ENCODE measurements at regions not wholly inside any gene's neighbourhood (a gene's known extent, or its start where the extent isn't known, plus 50 kb on each side); places are given as distances from the start of the nearest gene placed in this dataset.

GRCh38 chr5:124071039-124071438 lies 559.1 kb downstream of the CSNK1G3 start:
- Histone ChIP-seq H3K14ac (ENCODE audit: insufficient read length) (no peak overlapping the region), H3K4me2 (ENCODE audit: insufficient read depth in 1 of 2, low read depth in 2 of 2, low read length in 2 of 2) (no peak overlapping the region), H3K27me3 (replicated peaks in 1 of 4; ENCODE audit: control insufficient read depth in 3 of 4, extremely low read depth in 1 of 4, insufficient read depth in 3 of 4, low read length in 3 of 4) (no peaks in the 10 kb centered on the region), H2BK15ac (ENCODE audit: low read length) (no peak overlapping the region), H4K91ac (replicated peaks; ENCODE audit: insufficient read length, low read length) (no peak overlapping the region), H4K20me1 (replicated peaks in 1 of 2; ENCODE audit: control insufficient read depth in 1 of 2, insufficient read depth in 2 of 2, low read length in 2 of 2) (no peaks in the 10 kb centered on the region), H3K79me1 (ENCODE audit: low read depth, low read length) (no peaks in the 10 kb centered on the region), H3K9ac (replicated peaks in 1 of 4; ENCODE audit: extremely low read depth in 1 of 4, low read depth in 3 of 4, low read length in 3 of 4) (no peak overlapping the region), H2BK120ac (replicated peaks; ENCODE audit: low read depth, low read length) (no peak overlapping the region), H2AFZ (ENCODE audit: low read length) (no peak overlapping the region), H3K9me3 (ENCODE audit: insufficient read depth in 2 of 2, low read depth in 1 of 2, low read length in 1 of 2) (no peaks in the 10 kb centered on the region), H3K4me3 (ENCODE audit: extremely low read depth in 1 of 4, insufficient read depth in 2 of 4, low read depth in 3 of 4, low read length in 4 of 4) (no peak overlapping the region), H2AK5ac (ENCODE audit: low read depth, low read length) (no peak overlapping the region), H3K4me1 (replicated peaks in 1 of 4; ENCODE audit: control insufficient read depth in 3 of 4, insufficient read depth in 4 of 4, low read length in 3 of 4) (no peaks in the 10 kb centered on the region), H3K36me3 (ENCODE audit: control insufficient read depth in 2 of 4, insufficient read depth in 4 of 4, low read length in 3 of 4) (no peaks in the 10 kb centered on the region), H3K23me2 (ENCODE audit: low read depth, low read length) (no peaks in the 10 kb centered on the region), H3K23ac (ENCODE audit: insufficient read length) (no peak overlapping the region), H2BK5ac (ENCODE audit: low read depth, low read length) (no peak overlapping the region), H3K27ac (ENCODE audit: low read depth, low read length) (no peak overlapping the region), H3K79me2 (ENCODE audit: control insufficient read depth in 1 of 2, insufficient read depth in 2 of 2, low read length in 2 of 2) (no peaks in the 10 kb centered on the region), H4K8ac (ENCODE audit: extremely low read depth, insufficient read depth, low read length) (no peak overlapping the region), H3K18ac (ENCODE audit: extremely low read depth, low read length) (no peak overlapping the region), H2BK12ac (ENCODE audit: low read depth, low read length) (no peak overlapping the region), H3K56ac (replicated peaks; ENCODE audit: insufficient read length, low read depth, low read length) (no peak overlapping the region), H4K5ac (ENCODE audit: insufficient read length, low read depth, low read length) (no peak overlapping the region), H2BK20ac (ENCODE audit: low read length) (no peak overlapping the region), H3K4ac (replicated peaks; ENCODE audit: insufficient read length, low read depth, low read length) (no peak overlapping the region)
- WGBS, 2 experiments (ENCODE audit: extremely low coverage in 1 of 2, insufficient coverage in 1 of 2, insufficient read length in 1 of 2, insufficient replicate concordance in 2 of 2, low coverage in 1 of 2, low lambda C conversion rate in 2 of 2, missing lambda C conversion rate in 1 of 2) = 70% methylated on average over 4 of the region's 4 CpGs; no CpG with 5 or more reads in 1 of the 2 experiments
- CTCF ChIA-PET (ENCODE audit: partially characterized antibody) = no interaction called here
- FAIRE-seq (no peak), DNase-seq (ENCODE audit: low read depth in 1 of 2, low spot score in 2 of 2) (no peak)
- POLR2A ChIA-PET (ENCODE audit: partially characterized antibody) = no interaction called here
- TF ChIP-seq NANOG (IDR thresholded peaks at IDR 0.05; ENCODE audit: insufficient read depth, low read depth, low read length, poor library complexity, severe bottlenecking) (no peak), SRF (IDR thresholded peaks at IDR 0.05; ENCODE audit: low read depth, low read length) (no peak), EGR1 (IDR thresholded peaks at IDR 0.05; ENCODE audit: borderline replicate concordance, low read depth, low read length) (no peak), ZNF274 (IDR thresholded peaks at IDR 0.05; ENCODE audit: borderline replicate concordance, extremely low read depth, low read length) (no peak), TEAD4 (IDR thresholded peaks at IDR 0.05; ENCODE audit: low read depth, low read length) (no peak), TBP (IDR thresholded peaks at IDR 0.05; ENCODE audit: low read depth, low read length) (no peak), POLR2A (IDR thresholded peaks at IDR 0.05; ENCODE audit: control extremely low read depth in 1 of 2, low read depth in 2 of 2, low read length in 2 of 2) (no peak), FOSL1 (IDR thresholded peaks at IDR 0.05; ENCODE audit: insufficient read depth, low read depth, low read length) (no peak), BRCA1 (IDR thresholded peaks at IDR 0.05; ENCODE audit: low read depth, low read length) (no peak), MAX (IDR thresholded peaks at IDR 0.05) (no peak), GABPA (IDR thresholded peaks at IDR 0.05; ENCODE audit: borderline replicate concordance, insufficient read depth, low read length) (no peak), SP1 (IDR thresholded peaks at IDR 0.05; ENCODE audit: low read depth, low read length) (no peak), KDM1A (IDR thresholded peaks at IDR 0.05; ENCODE audit: borderline replicate concordance, low read length) (no peak), SIRT6 (IDR thresholded peaks at IDR 0.05; ENCODE audit: low read length) (no peak), POU5F1 (IDR thresholded peaks at IDR 0.05; ENCODE audit: low read depth, low read length) (no peak), POLR2AphosphoS5 (IDR thresholded peaks at IDR 0.05; ENCODE audit: low read depth, low read length) (no peak), HDAC6 (IDR thresholded peaks at IDR 0.05; ENCODE audit: low read depth, low read length) (no peak), JUND (IDR thresholded peaks at IDR 0.05; ENCODE audit: low read length) (no peak)

Data from H1 (cell line).